ENCODE measurements at regions not wholly inside any gene's neighbourhood (a gene's known extent, or its start where the extent isn't known, plus 50 kb on each side); places are given as distances from the start of the nearest gene placed in this dataset.

DNA sequence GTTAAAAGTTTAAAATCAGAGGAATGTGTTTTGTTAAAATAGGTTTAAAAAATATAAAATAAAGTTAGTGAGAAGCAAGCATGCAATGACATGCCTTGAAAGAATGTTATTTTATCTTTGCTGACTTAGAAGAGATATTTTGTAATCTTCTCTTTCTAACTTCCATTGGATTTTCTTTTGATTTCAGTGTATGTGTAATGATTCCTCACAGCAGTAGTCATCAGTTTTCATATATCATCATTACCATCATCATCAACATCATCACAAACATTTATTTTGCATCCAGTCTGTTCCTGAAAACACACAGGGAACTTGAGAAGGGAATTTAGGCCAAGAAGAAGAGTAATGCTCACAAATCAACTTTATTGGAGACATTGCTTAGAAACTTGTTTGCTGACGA is 699.6 kb downstream of the TAF11L14 start:
- TF ChIP-seq, protein P1, sequence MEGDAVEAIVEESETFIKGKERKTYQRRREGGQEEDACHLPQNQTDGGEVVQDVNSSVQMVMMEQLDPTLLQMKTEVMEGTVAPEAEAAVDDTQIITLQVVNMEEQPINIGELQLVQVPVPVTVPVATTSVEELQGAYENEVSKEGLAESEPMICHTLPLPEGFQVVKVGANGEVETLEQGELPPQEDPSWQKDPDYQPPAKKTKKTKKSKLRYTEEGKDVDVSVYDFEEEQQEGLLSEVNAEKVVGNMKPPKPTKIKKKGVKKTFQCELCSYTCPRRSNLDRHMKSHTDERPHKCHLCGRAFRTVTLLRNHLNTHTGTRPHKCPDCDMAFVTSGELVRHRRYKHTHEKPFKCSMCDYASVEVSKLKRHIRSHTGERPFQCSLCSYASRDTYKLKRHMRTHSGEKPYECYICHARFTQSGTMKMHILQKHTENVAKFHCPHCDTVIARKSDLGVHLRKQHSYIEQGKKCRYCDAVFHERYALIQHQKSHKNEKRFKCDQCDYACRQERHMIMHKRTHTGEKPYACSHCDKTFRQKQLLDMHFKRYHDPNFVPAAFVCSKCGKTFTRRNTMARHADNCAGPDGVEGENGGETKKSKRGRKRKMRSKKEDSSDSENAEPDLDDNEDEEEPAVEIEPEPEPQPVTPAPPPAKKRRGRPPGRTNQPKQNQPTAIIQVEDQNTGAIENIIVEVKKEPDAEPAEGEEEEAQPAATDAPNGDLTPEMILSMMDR (conservative IDR thresholded peaks at IDR 0.05): no peak
- Mint-ChIP-seq H3K36me3 (no peaks in the 10 kb centered on the region), H3K27me3 (no peaks in the 10 kb centered on the region), H3K4me1 (ENCODE audit: unreplicated experiment) (peaks cover 16% of the 10 kb centered on the region), H3K27ac (no peak overlapping the region), H3K9me3 (peaks cover 9% of the 10 kb centered on the region), H3K4me3 (no peak overlapping the region)
- no peak for DNase-seq (ENCODE audit: extremely low spot score, unreplicated experiment)

DNA sequence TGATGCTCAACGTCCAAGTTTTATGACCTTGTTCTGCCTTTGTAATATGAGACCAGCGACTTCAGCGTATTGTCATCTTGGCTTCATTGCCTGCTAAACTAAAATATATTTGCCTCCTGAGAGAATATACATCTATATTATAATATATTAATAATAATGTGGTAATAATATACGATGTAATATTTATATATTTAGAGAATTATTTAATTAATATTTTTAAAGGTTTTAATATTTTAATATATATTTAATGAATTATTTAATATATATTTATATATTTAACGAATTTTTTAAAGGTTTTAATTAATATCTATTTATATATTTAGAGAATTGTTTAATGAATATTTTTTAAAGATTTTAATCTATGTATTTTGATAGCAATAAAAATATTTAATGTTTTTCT is 700.7 kb downstream of the TAF11L14 start:
- TF ChIP-seq, protein P1 (conservative IDR thresholded peaks at IDR 0.05): no peak
- H3K27me3 Mint-ChIP-seq: no peaks in the 10 kb centered on the region
- H3K36me3 Mint-ChIP-seq: no peaks in the 10 kb centered on the region
- H3K4me1 Mint-ChIP-seq (ENCODE audit: unreplicated experiment): peaks cover 8% of the 10 kb centered on the region
- DNase-seq (ENCODE audit: extremely low spot score, unreplicated experiment): no peak
- peaks cover 9% of the 10 kb centered on the region for H3K9me3 Mint-ChIP-seq
- H3K4me3 Mint-ChIP-seq: no peak overlapping the region
- no peak overlapping the region for H3K27ac Mint-ChIP-seq

DNA sequence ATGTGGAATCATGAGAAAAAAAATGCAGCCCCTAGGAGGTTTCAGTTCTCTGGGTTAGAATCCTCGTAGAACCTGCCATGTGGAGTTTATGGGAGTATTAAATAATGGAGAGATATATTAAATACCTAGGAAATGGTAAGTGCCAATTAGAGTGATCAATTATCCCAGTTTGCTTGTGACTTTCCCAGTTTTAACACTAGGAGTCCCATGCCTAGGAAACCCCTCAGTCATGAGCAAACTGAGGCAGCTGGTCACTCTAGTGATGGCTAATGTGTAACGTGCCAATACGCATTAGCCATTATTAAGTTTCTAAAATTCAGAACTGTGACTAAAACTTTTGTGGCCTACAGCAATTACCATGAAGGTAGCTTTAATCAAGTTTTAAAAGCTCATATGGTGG is 720.6 kb downstream of the TAF11L14 start:
- Mint-ChIP-seq H3K36me3 (no peaks in the 10 kb centered on the region), H3K27me3 (no peaks in the 10 kb centered on the region), H3K9me3 (no peaks in the 10 kb centered on the region), H3K27ac (no peak overlapping the region), H3K4me3 (no peak overlapping the region), H3K4me1 (ENCODE audit: unreplicated experiment) (no peaks in the 10 kb centered on the region)
- TF ChIP-seq, protein P1 (conservative IDR thresholded peaks at IDR 0.05): no peak
- DNase-seq (ENCODE audit: extremely low spot score, unreplicated experiment): no peak

DNA sequence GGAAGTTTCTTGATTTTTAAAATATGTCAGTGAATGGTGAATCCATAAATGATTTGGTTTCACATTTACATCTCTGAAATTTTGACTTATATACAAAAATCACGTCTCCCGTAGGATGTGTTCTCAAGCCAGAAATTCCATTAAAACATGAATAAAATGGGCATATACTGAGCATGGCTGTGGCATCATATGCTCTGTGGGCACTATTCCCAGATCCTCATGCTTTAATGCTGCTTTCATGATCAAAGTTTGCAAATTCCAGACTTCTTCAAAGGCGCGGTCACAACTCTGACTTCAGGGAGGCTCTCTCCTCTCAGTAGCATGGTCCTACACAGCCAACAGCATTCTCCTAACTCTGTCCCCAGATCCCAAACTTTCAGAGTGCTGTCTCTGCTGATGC is 723.2 kb downstream of the TAF11L14 start:
- no peaks in the 10 kb centered on the region for H3K4me1 Mint-ChIP-seq (ENCODE audit: unreplicated experiment)
- peaks cover 3% of the 10 kb centered on the region for H3K27me3 Mint-ChIP-seq
- H3K4me3 Mint-ChIP-seq: no peak overlapping the region
- H3K9me3 Mint-ChIP-seq: no peaks in the 10 kb centered on the region
- TF ChIP-seq, protein P1 (conservative IDR thresholded peaks at IDR 0.05): no peak
- no peak overlapping the region for H3K27ac Mint-ChIP-seq
- H3K36me3 Mint-ChIP-seq: no peaks in the 10 kb centered on the region
- no peak for DNase-seq (ENCODE audit: extremely low spot score, unreplicated experiment)

DNA sequence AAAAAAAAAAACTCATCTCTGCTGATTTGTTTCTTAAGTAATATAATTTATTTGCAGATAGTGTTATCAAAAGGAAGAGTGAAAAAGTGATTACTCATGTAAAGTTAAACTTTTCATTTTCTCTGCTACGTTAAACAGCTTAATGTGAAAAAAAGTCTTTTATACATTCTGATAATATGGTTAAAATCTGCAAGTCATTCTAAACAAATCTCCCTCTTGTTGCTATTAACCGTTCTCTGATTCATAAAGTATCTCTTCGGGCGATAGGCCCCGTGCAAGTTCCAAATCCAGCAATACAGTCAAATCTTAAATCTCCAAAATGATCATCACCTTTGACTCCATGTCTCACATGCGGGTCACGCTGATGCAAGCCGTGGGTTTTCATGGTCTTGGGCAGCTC is 732.0 kb downstream of the TAF11L14 start:
- no peaks in the 10 kb centered on the region for H3K4me1 Mint-ChIP-seq (ENCODE audit: unreplicated experiment)
- no peak overlapping the region for H3K27ac Mint-ChIP-seq
- TF ChIP-seq, protein P1 (conservative IDR thresholded peaks at IDR 0.05): no peak
- H3K36me3 Mint-ChIP-seq: no peaks in the 10 kb centered on the region
- peaks cover under 1% of the 10 kb centered on the region for H3K27me3 Mint-ChIP-seq
- H3K9me3 Mint-ChIP-seq: no peaks in the 10 kb centered on the region
- DNase-seq (ENCODE audit: extremely low spot score, unreplicated experiment): no peak
- no peak overlapping the region for H3K4me3 Mint-ChIP-seq

DNA sequence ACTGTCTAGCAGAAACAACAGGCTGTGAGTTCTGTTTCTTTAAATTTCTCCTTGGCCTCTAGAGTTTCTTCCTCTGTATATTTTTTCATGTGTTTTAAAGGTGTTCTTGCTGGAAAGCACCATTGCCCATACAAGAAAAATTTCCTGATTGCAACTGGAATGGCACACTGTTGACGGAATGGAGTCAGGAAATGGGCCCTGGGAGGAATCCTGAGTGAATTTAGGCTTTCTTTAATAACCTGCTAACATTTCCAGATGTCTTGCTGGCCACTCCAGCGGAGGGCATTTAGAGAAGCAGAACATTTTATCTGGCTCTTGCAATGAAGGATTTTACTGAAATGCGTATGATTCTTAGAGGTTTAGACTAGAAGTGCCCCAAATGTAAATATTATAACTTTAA is 736.3 kb downstream of the TAF11L14 start:
- H3K27ac Mint-ChIP-seq: no peak overlapping the region
- H3K4me1 Mint-ChIP-seq (ENCODE audit: unreplicated experiment): no peaks in the 10 kb centered on the region
- H3K27me3 Mint-ChIP-seq: no peaks in the 10 kb centered on the region
- H3K4me3 Mint-ChIP-seq: no peak overlapping the region
- H3K9me3 Mint-ChIP-seq: no peaks in the 10 kb centered on the region
- DNase-seq (ENCODE audit: extremely low spot score, unreplicated experiment): no peak
- TF ChIP-seq, protein P1 (conservative IDR thresholded peaks at IDR 0.05): no peak
- no peaks in the 10 kb centered on the region for H3K36me3 Mint-ChIP-seq
